GM12878 (cell line): ENCODE measurements at regions not wholly inside any gene's neighbourhood (a gene's known extent, or its start where the extent isn't known, plus 50 kb on each side); places are given as distances from the start of the nearest gene placed in this dataset.

Experiments
- ATAC-seq: fragments of 200-7000 bp; cut with Tn5 transposase; 3 replicates; pipeline ENCODE4 v1.9.1; 2020; ENCODE audit warnings: mild to moderate bottlenecking, moderate library complexity
- BruUV-seq: library from RNA; stranded (reverse); fragments of 400-500 nt; replicated peaks from 2 replicates; lab custom pipeline; 2021; lab: Mats Ljungman, UMichigan
- CTCF ChIA-PET: fragments of 300-600 bp; sonication (Branson Sonifier 250); formaldehyde crosslinking; extraction: SDS; loops from one replicate; lab custom pipeline; 2021; ENCODE audit warnings: inconsistent platforms; lab: Yijun Ruan, JAX
- POLR2A ChIA-PET: fragments of 350-600 bp; formaldehyde crosslinking; extraction: SDS; loops from one replicate; lab custom pipeline; 2021; ENCODE audit warnings: inconsistent platforms; lab: Charles Lee
- RAD21 ChIA-PET: fragments of 300-600 bp; sonication (Branson Sonifier 250); formaldehyde crosslinking; loops from one replicate; lab custom pipeline; 2023; ENCODE audit warnings: antibody characterized with exemption; ENCODE audit not compliant: unreplicated experiment; lab: Charles Lee
- SMC1A ChIA-PET: fragments of 300-600 bp; sonication (Branson Sonifier 250); formaldehyde crosslinking; loops from one replicate; lab custom pipeline; 2023; ENCODE audit not compliant: unreplicated experiment, uncharacterized antibody; lab: Charles Lee
- DNase-seq: peaks from one replicate; pipeline ENCODE4 v3.0.0-alpha.2; 2011; ENCODE audit warnings: low read depth, low spot score
- FAIRE-seq: peaks from 3 replicates; lab custom pipeline; 2011; peaks lifted over from hg19 to GRCh38; lab: Jason Lieb, UNC
- H2AFZ ChIP-seq: 2 replicates; pipeline ENCODE4 v1.6.0; 2011; ENCODE audit warnings: low read depth, low read length, control low read depth; ENCODE audit not compliant: control insufficient read depth
- H3K27ac ChIP-seq: 2 replicates; pipeline ENCODE4 v1.5.1; 2011; ENCODE audit warnings: control low read depth; ENCODE audit not compliant: control insufficient read depth, insufficient read depth
- H3K27me3 ChIP-seq, 2 experiments: replicated peaks in 1 of 2; 2 replicates each; pipeline versions ENCODE4 v1.6.0 to v1.6.1; 2011; ENCODE audit warnings: low read length in 1 of 2; ENCODE audit not compliant: control insufficient read depth in 2 of 2, insufficient read depth in 2 of 2
- H3K36me3 ChIP-seq, 2 experiments: 2 replicates each; pipeline ENCODE4 v1.5.1; 2011; ENCODE audit warnings: low read length in 1 of 2; ENCODE audit not compliant: control insufficient read depth in 2 of 2, insufficient read depth in 2 of 2
- H3K4me1 ChIP-seq: 2 replicates; pipeline ENCODE4 v1.6.1; 2011; ENCODE audit warnings: mild to moderate bottlenecking, low read length, moderate library complexity, mixed read lengths; ENCODE audit not compliant: control insufficient read depth, insufficient read depth
- H3K4me2 ChIP-seq: 2 replicates; pipeline ENCODE4 v1.6.0; 2011; ENCODE audit warnings: control low read depth; ENCODE audit not compliant: control insufficient read depth, insufficient read depth
- H3K4me3 ChIP-seq: fragments of 200-600 bp; sonication (generic); 2 replicates; pipeline ENCODE4 v1.5.1; 2016
- H3K79me2 ChIP-seq: 2 replicates; pipeline ENCODE4 v1.6.0; 2011; ENCODE audit warnings: low read length; ENCODE audit not compliant: control insufficient read depth, insufficient read depth
- H3K9ac ChIP-seq: 2 replicates; pipeline ENCODE4 v1.8.0; 2011; ENCODE audit warnings: low read length, control low read depth, mixed read lengths; ENCODE audit not compliant: control insufficient read depth, insufficient read depth
- H3K9me3 ChIP-seq: replicated peaks from 3 replicates; pipeline ENCODE4 v1.5.1; 2011; ENCODE audit warnings: mild to moderate bottlenecking, low read length; ENCODE audit not compliant: control insufficient read depth, insufficient read depth
- H4K20me1 ChIP-seq: 2 replicates; pipeline ENCODE4 v1.6.0; 2011; ENCODE audit not compliant: control insufficient read depth, insufficient read depth
- BCL11A ChIP-seq: IDR thresholded peaks from 2 replicates; pipeline ENCODE4 v1.6.1; 2011; ENCODE audit warnings: low read depth, low read length
- HDAC6 ChIP-seq: fragments of 200-600 bp; sonication (generic); IDR thresholded peaks from one replicate; pipeline ENCODE4 v1.8.0; 2017; ENCODE audit warnings: antibody characterized with exemption; ENCODE audit not compliant: unreplicated experiment
- IKZF1 ChIP-seq: fragments of 450-650 bp; conservative IDR thresholded peaks from 2 replicates; pipeline ENCODE4 v1.6.1; 2017; ENCODE audit warnings: antibody characterized with exemption, mild to moderate bottlenecking
- IKZF2 ChIP-seq, 2 experiments: fragments of 450-650 bp; IDR thresholded peaks; 2 replicates each; pipeline ENCODE4 v1.6.1; 2017; ENCODE audit warnings: mild to moderate bottlenecking in 2 of 2, moderate library complexity in 2 of 2
- MTA3 ChIP-seq: IDR thresholded peaks from 2 replicates; pipeline ENCODE4 v1.6.1; 2012; ENCODE audit warnings: low read length, inconsistent platforms, borderline replicate concordance
- PML ChIP-seq: IDR thresholded peaks from 2 replicates; pipeline ENCODE4 v1.6.1; 2012; ENCODE audit warnings: low read length, inconsistent platforms
- RAD51 ChIP-seq: fragments of 450-650 bp; IDR thresholded peaks from 2 replicates; pipeline ENCODE4 v1.6.1; 2016; ENCODE audit warnings: moderate library complexity, mild to moderate bottlenecking, inconsistent platforms
- SP1 ChIP-seq: IDR thresholded peaks from one replicate; pipeline ENCODE4 v1.6.1; 2011; ENCODE audit warnings: low read depth, low read length
- SPI1 ChIP-seq: IDR thresholded peaks from 2 replicates; pipeline ENCODE4 v1.6.1; 2011; ENCODE audit warnings: low read depth, mild to moderate bottlenecking, low read length, moderate library complexity, borderline replicate concordance; ENCODE audit not compliant: insufficient read depth
- TBL1XR1 ChIP-seq: IDR thresholded peaks from 2 replicates; pipeline ENCODE4 v1.6.1; 2012; ENCODE audit warnings: low read depth, low read length, improper control_type of control experiment
- YY1 ChIP-seq: IDR thresholded peaks from 2 replicates; pipeline ENCODE4 v1.6.1; 2011; ENCODE audit warnings: low read depth, mild to moderate bottlenecking, low read length
- WGBS: methylation state at CpG from one replicate; pipeline ENCODE4 v1.1.6; 2016; ENCODE audit warnings: low lambda C conversion rate; ENCODE audit not compliant: insufficient replicate concordance, insufficient coverage; ENCODE audit errors: missing lambda C conversion rate; 5-methylcytosine and 5-hydroxymethylcytosine counted together
- in situ Hi-C: fragments of 300-500 bp; cut with MboI; formaldehyde crosslinking; loops from 9 replicates; pipeline ENCODE4 v1.14.3; 2018; ENCODE audit warnings: mixed read lengths
- intact Hi-C: fragments of 100-400 bp; cut with micrococcal nuclease; formaldehyde crosslinking; loops from one replicate; pipeline ENCODE4 v1.14.2; 2022; ENCODE audit not compliant: unreplicated experiment
- TF ChIP-seq, protein P1 (sequence below): IDR thresholded peaks from 2 replicates; pipeline ENCODE4 v1.6.1; 2011; ENCODE audit warnings: borderline replicate concordance, low read depth, mild to moderate bottlenecking, moderate library complexity, low read length; ENCODE audit not compliant: insufficient read depth, poor library complexity, severe bottlenecking
- TF ChIP-seq, protein P2 (sequence below): IDR thresholded peaks from 2 replicates; pipeline ENCODE4 v1.6.1; 2012; ENCODE audit warnings: improper control_type of control experiment, low read depth, low read length; ENCODE audit not compliant: insufficient replicate concordance
- TF ChIP-seq, protein P3 (sequence below): fragments of 450-650 bp; formaldehyde crosslinking; IDR thresholded peaks from 2 replicates; pipeline ENCODE4 v1.4.0; 2022; ENCODE audit warnings: mild to moderate bottlenecking, moderate library complexity

GRCh38 chr6:141562186-141562811 lies 570.4 kb upstream of the GJE1 start:
- TF ChIP-seq IKZF2 (IDR thresholded peaks at IDR 0.05) = 0 out of 4 replicates have a peak, but pooled peaks of 1 of the 2 experiments have one; percentile 12
- TF ChIP-seq, protein P1, sequence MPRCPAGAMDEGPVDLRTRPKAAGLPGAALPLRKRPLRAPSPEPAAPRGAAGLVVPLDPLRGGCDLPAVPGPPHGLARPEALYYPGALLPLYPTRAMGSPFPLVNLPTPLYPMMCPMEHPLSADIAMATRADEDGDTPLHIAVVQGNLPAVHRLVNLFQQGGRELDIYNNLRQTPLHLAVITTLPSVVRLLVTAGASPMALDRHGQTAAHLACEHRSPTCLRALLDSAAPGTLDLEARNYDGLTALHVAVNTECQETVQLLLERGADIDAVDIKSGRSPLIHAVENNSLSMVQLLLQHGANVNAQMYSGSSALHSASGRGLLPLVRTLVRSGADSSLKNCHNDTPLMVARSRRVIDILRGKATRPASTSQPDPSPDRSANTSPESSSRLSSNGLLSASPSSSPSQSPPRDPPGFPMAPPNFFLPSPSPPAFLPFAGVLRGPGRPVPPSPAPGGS = no peak
- TF ChIP-seq, protein P2, sequence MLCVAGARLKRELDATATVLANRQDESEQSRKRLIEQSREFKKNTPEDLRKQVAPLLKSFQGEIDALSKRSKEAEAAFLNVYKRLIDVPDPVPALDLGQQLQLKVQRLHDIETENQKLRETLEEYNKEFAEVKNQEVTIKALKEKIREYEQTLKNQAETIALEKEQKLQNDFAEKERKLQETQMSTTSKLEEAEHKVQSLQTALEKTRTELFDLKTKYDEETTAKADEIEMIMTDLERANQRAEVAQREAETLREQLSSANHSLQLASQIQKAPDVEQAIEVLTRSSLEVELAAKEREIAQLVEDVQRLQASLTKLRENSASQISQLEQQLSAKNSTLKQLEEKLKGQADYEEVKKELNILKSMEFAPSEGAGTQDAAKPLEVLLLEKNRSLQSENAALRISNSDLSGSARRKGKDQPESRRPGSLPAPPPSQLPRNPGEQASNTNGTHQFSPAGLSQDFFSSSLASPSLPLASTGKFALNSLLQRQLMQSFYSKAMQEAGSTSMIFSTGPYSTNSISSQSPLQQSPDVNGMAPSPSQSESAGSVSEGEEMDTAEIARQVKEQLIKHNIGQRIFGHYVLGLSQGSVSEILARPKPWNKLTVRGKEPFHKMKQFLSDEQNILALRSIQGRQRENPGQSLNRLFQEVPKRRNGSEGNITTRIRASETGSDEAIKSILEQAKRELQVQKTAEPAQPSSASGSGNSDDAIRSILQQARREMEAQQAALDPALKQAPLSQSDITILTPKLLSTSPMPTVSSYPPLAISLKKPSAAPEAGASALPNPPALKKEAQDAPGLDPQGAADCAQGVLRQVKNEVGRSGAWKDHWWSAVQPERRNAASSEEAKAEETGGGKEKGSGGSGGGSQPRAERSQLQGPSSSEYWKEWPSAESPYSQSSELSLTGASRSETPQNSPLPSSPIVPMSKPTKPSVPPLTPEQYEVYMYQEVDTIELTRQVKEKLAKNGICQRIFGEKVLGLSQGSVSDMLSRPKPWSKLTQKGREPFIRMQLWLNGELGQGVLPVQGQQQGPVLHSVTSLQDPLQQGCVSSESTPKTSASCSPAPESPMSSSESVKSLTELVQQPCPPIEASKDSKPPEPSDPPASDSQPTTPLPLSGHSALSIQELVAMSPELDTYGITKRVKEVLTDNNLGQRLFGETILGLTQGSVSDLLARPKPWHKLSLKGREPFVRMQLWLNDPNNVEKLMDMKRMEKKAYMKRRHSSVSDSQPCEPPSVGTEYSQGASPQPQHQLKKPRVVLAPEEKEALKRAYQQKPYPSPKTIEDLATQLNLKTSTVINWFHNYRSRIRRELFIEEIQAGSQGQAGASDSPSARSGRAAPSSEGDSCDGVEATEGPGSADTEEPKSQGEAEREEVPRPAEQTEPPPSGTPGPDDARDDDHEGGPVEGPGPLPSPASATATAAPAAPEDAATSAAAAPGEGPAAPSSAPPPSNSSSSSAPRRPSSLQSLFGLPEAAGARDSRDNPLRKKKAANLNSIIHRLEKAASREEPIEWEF = no peak
- TF ChIP-seq, protein P3, sequence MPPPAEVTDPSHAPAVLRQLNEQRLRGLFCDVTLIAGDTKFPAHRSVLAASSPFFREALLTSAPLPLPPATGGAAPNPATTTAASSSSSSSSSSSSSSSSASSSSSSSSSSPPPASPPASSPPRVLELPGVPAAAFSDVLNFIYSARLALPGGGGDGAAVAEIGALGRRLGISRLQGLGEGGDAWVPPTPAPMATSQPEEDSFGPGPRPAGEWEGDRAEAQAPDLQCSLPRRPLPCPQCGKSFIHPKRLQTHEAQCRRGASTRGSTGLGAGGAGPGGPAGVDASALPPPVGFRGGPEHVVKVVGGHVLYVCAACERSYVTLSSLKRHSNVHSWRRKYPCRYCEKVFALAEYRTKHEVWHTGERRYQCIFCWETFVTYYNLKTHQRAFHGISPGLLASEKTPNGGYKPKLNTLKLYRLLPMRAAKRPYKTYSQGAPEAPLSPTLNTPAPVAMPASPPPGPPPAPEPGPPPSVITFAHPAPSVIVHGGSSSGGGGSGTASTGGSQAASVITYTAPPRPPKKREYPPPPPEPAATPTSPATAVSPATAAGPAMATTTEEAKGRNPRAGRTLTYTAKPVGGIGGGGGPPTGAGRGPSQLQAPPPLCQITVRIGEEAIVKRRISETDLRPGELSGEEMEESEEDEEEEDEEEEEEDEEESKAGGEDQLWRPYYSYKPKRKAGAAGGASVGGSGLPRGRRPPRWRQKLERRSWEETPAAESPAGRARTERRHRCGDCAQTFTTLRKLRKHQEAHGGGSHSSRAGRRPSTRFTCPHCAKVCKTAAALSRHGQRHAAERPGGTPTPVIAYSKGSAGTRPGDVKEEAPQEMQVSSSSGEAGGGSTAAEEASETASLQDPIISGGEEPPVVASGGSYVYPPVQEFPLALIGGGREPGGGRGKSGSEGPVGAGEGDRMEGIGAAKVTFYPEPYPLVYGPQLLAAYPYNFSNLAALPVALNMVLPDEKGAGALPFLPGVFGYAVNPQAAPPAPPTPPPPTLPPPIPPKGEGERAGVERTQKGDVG (CRISPR knock-in tag) = no peak
- TF ChIP-seq SP1 = no peak
- no peak for TF ChIP-seq RAD51
- TF ChIP-seq MTA3 = no peak
- TF ChIP-seq SPI1 = peak; percentile 15; the same call in 1 of the 2 replicates
- no peak for TF ChIP-seq YY1
- TF ChIP-seq HDAC6 = no peak
- no peak for TF ChIP-seq BCL11A
- TF ChIP-seq PML = no peak
- TF ChIP-seq TBL1XR1 = no peak
- TF ChIP-seq IKZF1 = peak; percentile 43; the same call in 1 of the 2 replicates
- TF ChIP-seq, all 136 proteins: peak for 3
- peak overlapping the region; percentile 42 for H2AFZ ChIP-seq
- no peaks in the 10 kb centered on the region for H3K9me3 ChIP-seq
- CTCF ChIA-PET = interaction anchor here (0.6 to 4.0 kb wide), 7 partner anchors 167 to 1698 kb away, joined by 3 to 17 read pairs (median 3); no protein-coding TSS in a partner anchor
- peaks cover 4% of the 10 kb centered on the region; the same call in 1 of the 2 replicates for H3K4me1 ChIP-seq
- intact Hi-C loops (loop anchor here (2.0 to 10.0 kb wide), 8 partner anchors 180 to 1677 kb away; no protein-coding TSS in a partner anchor), in situ Hi-C loops (no loop called here)
- SMC1A ChIA-PET = interaction anchor here (0.6 to 2.1 kb wide), 10 partner anchors 48 to 1509 kb away, joined by 3 to 7 read pairs (median 4); no protein-coding TSS in a partner anchor
- DNase-seq (no peak), FAIRE-seq (no peak), ATAC-seq (peak; percentile 62)
- H3K27me3 ChIP-seq = no peaks in the 10 kb centered on the region
- RAD21 ChIA-PET = interaction anchor here (0.7 to 2.2 kb wide), 10 partner anchors 10 to 1581 kb away, joined by 3 to 6 read pairs (median 3); no protein-coding TSS in a partner anchor
- no peaks in the 10 kb centered on the region for H3K79me2 ChIP-seq
- H3K4me3 ChIP-seq = peak overlapping the region; percentile 30; the same call in 1 of the 2 replicates
- BruUV-seq = no TSS peak
- POLR2A ChIA-PET = interaction anchor here (0.6 to 0.7 kb wide), 2 partner anchors 259 to 788 kb away, joined by 3 to 5 read pairs; no protein-coding TSS in a partner anchor
- no peak overlapping the region for H3K27ac ChIP-seq
- no peaks in the 10 kb centered on the region for H3K36me3 ChIP-seq
- H4K20me1 ChIP-seq = no peaks in the 10 kb centered on the region
- 5% methylated on average over 15 of the region's 15 CpGs for WGBS
- H3K9ac ChIP-seq = peak overlapping the region; percentile 38
- H3K4me2 ChIP-seq = peak overlapping the region; percentile 60
